Stimulated activated naive B cell treated with anti-CD40 and anti-IgM and Interleukin-4, amounts not matched to agents 10 μg/mL and 1 μg/mL and 100 μg/mL, for 72 hours (primary cell): ENCODE measurements at regions not wholly inside any gene's neighbourhood (a gene's known extent, or its start where the extent isn't known, plus 50 kb on each side); places are given as distances from the start of the nearest gene placed in this dataset.

Experiments used
- ATAC-seq, 2 donors: fragments of 150-1000 bp; cut with Tn5 transposase; replicated peaks; 2 replicates each; pipeline ENCODE4 v1.10.0; 2021; ENCODE audit warnings: moderate library complexity in 1 of 2
- DNase-seq: peaks from one replicate; pipeline ENCODE4 v3.0.0; 2021
- H3K27ac Mint-ChIP-seq: one replicate; pipeline ENCODE4 v1.8.0; 2022; ENCODE audit warnings: mild to moderate bottlenecking, mixed read lengths
- H3K27me3 Mint-ChIP-seq, 2 donors: one replicate each; pipeline ENCODE4 v1.8.0; 2022; ENCODE audit warnings: mixed read lengths in 2 of 2
- H3K36me3 Mint-ChIP-seq, 2 donors: one replicate each; pipeline ENCODE4 v1.8.0; 2022; ENCODE audit warnings: mixed read lengths in 2 of 2, mild to moderate bottlenecking in 1 of 2
- H3K4me1 Mint-ChIP-seq, 2 donors: one replicate each; pipeline ENCODE4 v1.8.0; 2022; ENCODE audit warnings: mixed read lengths in 2 of 2, mild to moderate bottlenecking in 1 of 2
- H3K4me3 Mint-ChIP-seq, 2 donors: one replicate each; pipeline ENCODE4 v1.8.0; 2022; ENCODE audit warnings: mild to moderate bottlenecking in 2 of 2, mixed read lengths in 2 of 2, moderate library complexity in 1 of 2
- H3K9me3 Mint-ChIP-seq, 2 donors: one replicate each; pipeline ENCODE4 v1.8.0; 2022; ENCODE audit warnings: mixed read lengths in 2 of 2, mild to moderate bottlenecking in 1 of 2

- H3K36me3 Mint-ChIP-seq, result peaks cover 2% of the 10 kb centered on the region in 2 donors
- H3K9me3 Mint-ChIP-seq, result peaks cover 7% of the 10 kb centered on the region in 2 donors
- H3K27ac Mint-ChIP-seq, result no peak overlapping the region
- no peak for DNase-seq
- peaks cover 0 to 7% of the 10 kb centered on the region in 2 donors for H3K4me1 Mint-ChIP-seq
- H3K4me3 Mint-ChIP-seq, result no peak overlapping the region
- ATAC-seq, result no peak
- peaks cover 33 to 45% of the 10 kb centered on the region in 2 donors for H3K27me3 Mint-ChIP-seq
Observed at GRCh38 chr9:134982311-134982710, 64.6 kb upstream of the FCN1 start.

GRCh38 chr9:134983074-134983473 lies 65.4 kb upstream of the FCN1 start:
- H3K27ac Mint-ChIP-seq, result no peak overlapping the region
- no peak overlapping the region for H3K4me3 Mint-ChIP-seq
- H3K36me3 Mint-ChIP-seq, result peaks cover 2 to 3% of the 10 kb centered on the region in 2 donors
- peak; percentile 39 to 69 for ATAC-seq
- H3K4me1 Mint-ChIP-seq, result peaks cover 0 to 7% of the 10 kb centered on the region in 2 donors
- H3K27me3 Mint-ChIP-seq, result peaks cover 33 to 51% of the 10 kb centered on the region in 2 donors
- peak; percentile 14 for DNase-seq
- peaks cover 10% of the 10 kb centered on the region in 2 donors for H3K9me3 Mint-ChIP-seq

- Mint-ChIP-seq H3K4me1 (peaks cover 0 to 7% of the 10 kb centered on the region in 2 donors), H3K9me3 (peaks cover 10% of the 10 kb centered on the region in 2 donors), H3K36me3 (peaks cover 2 to 3% of the 10 kb centered on the region in 2 donors), H3K27ac (no peak overlapping the region), H3K4me3 (no peak overlapping the region), H3K27me3 (peaks cover 28 to 53% of the 10 kb centered on the region in 2 donors)
- ATAC-seq (no peak), DNase-seq (no peak)
Observed at GRCh38 chr9:134983506-134984371, 66.0 kb upstream of the FCN1 start.

GRCh38 chr9:134984372-134985265 lies 66.9 kb upstream of the FCN1 start:
- ATAC-seq (no peak), DNase-seq (no peak)
- H3K27ac Mint-ChIP-seq, result no peak overlapping the region
- H3K4me1 Mint-ChIP-seq, result peaks cover 0 to 7% of the 10 kb centered on the region in 2 donors
- peaks cover 32 to 54% of the 10 kb centered on the region in 2 donors for H3K27me3 Mint-ChIP-seq
- H3K9me3 Mint-ChIP-seq, result peaks cover 10% of the 10 kb centered on the region in 2 donors
- no peak overlapping the region for H3K4me3 Mint-ChIP-seq
- H3K36me3 Mint-ChIP-seq, result peaks cover 2 to 3% of the 10 kb centered on the region in 2 donors

- H3K4me1 Mint-ChIP-seq, result peaks cover 0 to 7% of the 10 kb centered on the region in 2 donors
- peaks cover 2 to 3% of the 10 kb centered on the region in 2 donors for H3K36me3 Mint-ChIP-seq
- H3K4me3 Mint-ChIP-seq, result no peak overlapping the region
- no peak overlapping the region for H3K27ac Mint-ChIP-seq
- peaks cover 10% of the 10 kb centered on the region in 2 donors for H3K9me3 Mint-ChIP-seq
- DNase-seq (no peak), ATAC-seq (no peak)
- H3K27me3 Mint-ChIP-seq, result peaks cover 32 to 54% of the 10 kb centered on the region in 2 donors
Observed at GRCh38 chr9:134985451-134985850, 67.7 kb upstream of the FCN1 start.

- Mint-ChIP-seq H3K4me1 (peaks cover 0 to 4% of the 10 kb centered on the region in 2 donors), H3K27ac (no peak overlapping the region), H3K36me3 (peaks cover 2 to 3% of the 10 kb centered on the region in 2 donors), H3K4me3 (no peak overlapping the region), H3K9me3 (peaks cover 10% of the 10 kb centered on the region in 2 donors), H3K27me3 (peaks cover 19 to 45% of the 10 kb centered on the region in 2 donors)
- ATAC-seq (no peak), DNase-seq (no peak)
Observed at GRCh38 chr9:134986957-134987356, 69.2 kb upstream of the FCN1 start.

- ATAC-seq (no peak), DNase-seq (no peak)
- Mint-ChIP-seq H3K27me3 (peaks cover 17 to 44% of the 10 kb centered on the region in 2 donors), H3K9me3 (peaks cover 10% of the 10 kb centered on the region in 2 donors), H3K4me3 (no peak overlapping the region), H3K36me3 (peaks cover 2 to 3% of the 10 kb centered on the region in 2 donors), H3K4me1 (peaks cover 0 to 4% of the 10 kb centered on the region in 2 donors), H3K27ac (no peak overlapping the region)
Observed at GRCh38 chr9:134987376-134987775, 69.7 kb upstream of the FCN1 start.

- Mint-ChIP-seq H3K4me1 (no peaks in the 10 kb centered on the region), H3K36me3 (peaks cover 2 to 3% of the 10 kb centered on the region in 2 donors), H3K27ac (no peak overlapping the region), H3K4me3 (no peak overlapping the region), H3K9me3 (peaks cover 10% of the 10 kb centered on the region in 2 donors), H3K27me3 (peaks cover 17 to 38% of the 10 kb centered on the region in 2 donors)
- DNase-seq, result no peak
- ATAC-seq, result no peak
Observed at GRCh38 chr9:134987906-134988700, 70.4 kb upstream of the FCN1 start.

- no peak overlapping the region for H3K27ac Mint-ChIP-seq
- no peak for DNase-seq
- peaks cover 12 to 33% of the 10 kb centered on the region in 2 donors for H3K27me3 Mint-ChIP-seq
- no peak overlapping the region for H3K4me3 Mint-ChIP-seq
- H3K36me3 Mint-ChIP-seq, result peaks cover 2 to 3% of the 10 kb centered on the region in 2 donors
- no peaks in the 10 kb centered on the region for H3K4me1 Mint-ChIP-seq
- peaks cover 10% of the 10 kb centered on the region in 2 donors for H3K9me3 Mint-ChIP-seq
- ATAC-seq, result no peak
Observed at GRCh38 chr9:134988706-134989105, 71.0 kb upstream of the FCN1 start.

- no peak overlapping the region for H3K4me3 Mint-ChIP-seq
- H3K9me3 Mint-ChIP-seq, result peaks cover 10% of the 10 kb centered on the region in 2 donors
- no peak overlapping the region for H3K27ac Mint-ChIP-seq
- H3K36me3 Mint-ChIP-seq, result peaks cover 2 to 3% of the 10 kb centered on the region in 2 donors
- no peak for ATAC-seq
- no peak for DNase-seq
- H3K4me1 Mint-ChIP-seq, result no peaks in the 10 kb centered on the region
- peaks cover 5 to 26% of the 10 kb centered on the region in 2 donors for H3K27me3 Mint-ChIP-seq
Observed at GRCh38 chr9:134989206-134990065, 71.7 kb upstream of the FCN1 start.

GRCh38 chr9:134991808-134992754 lies 74.4 kb upstream of the FCN1 start:
- peaks cover 0 to 3% of the 10 kb centered on the region in 2 donors for H3K36me3 Mint-ChIP-seq

GRCh38 chr9:134992755-134993124 lies 75.0 kb upstream of the FCN1 start:
- DNase-seq (no peak), ATAC-seq (no peak)
- Mint-ChIP-seq H3K36me3 (no peaks in the 10 kb centered on the region), H3K27ac (no peak overlapping the region), H3K27me3 (peaks cover 18 to 24% of the 10 kb centered on the region in 2 donors), H3K9me3 (peaks cover 0 to 6% of the 10 kb centered on the region in 2 donors), H3K4me1 (no peaks in the 10 kb centered on the region), H3K4me3 (no peak overlapping the region)

More at GRCh38 chr9:134991808-134992754, 74.4 kb upstream of the FCN1 start:
- DNase-seq, result no peak
- no peak for ATAC-seq
- H3K4me1 Mint-ChIP-seq, result no peaks in the 10 kb centered on the region
- H3K4me3 Mint-ChIP-seq, result no peak overlapping the region
- H3K27ac Mint-ChIP-seq, result no peak overlapping the region
- peaks cover 5 to 10% of the 10 kb centered on the region in 2 donors for H3K9me3 Mint-ChIP-seq
- peaks cover 16 to 27% of the 10 kb centered on the region in 2 donors for H3K27me3 Mint-ChIP-seq
